ENCODE measurements at regions not wholly inside any gene's neighbourhood (a gene's known extent, or its start where the extent isn't known, plus 50 kb on each side); places are given as distances from the start of the nearest gene placed in this dataset.

- TF ChIP-seq, protein P1, sequence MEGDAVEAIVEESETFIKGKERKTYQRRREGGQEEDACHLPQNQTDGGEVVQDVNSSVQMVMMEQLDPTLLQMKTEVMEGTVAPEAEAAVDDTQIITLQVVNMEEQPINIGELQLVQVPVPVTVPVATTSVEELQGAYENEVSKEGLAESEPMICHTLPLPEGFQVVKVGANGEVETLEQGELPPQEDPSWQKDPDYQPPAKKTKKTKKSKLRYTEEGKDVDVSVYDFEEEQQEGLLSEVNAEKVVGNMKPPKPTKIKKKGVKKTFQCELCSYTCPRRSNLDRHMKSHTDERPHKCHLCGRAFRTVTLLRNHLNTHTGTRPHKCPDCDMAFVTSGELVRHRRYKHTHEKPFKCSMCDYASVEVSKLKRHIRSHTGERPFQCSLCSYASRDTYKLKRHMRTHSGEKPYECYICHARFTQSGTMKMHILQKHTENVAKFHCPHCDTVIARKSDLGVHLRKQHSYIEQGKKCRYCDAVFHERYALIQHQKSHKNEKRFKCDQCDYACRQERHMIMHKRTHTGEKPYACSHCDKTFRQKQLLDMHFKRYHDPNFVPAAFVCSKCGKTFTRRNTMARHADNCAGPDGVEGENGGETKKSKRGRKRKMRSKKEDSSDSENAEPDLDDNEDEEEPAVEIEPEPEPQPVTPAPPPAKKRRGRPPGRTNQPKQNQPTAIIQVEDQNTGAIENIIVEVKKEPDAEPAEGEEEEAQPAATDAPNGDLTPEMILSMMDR (IDR thresholded peaks at IDR 0.05), result no peak
- TF ChIP-seq POLR2AphosphoS5 (IDR thresholded peaks at IDR 0.05; ENCODE audit: low read depth, low read length), result no peak
- TF ChIP-seq SIN3A (IDR thresholded peaks at IDR 0.05; ENCODE audit: borderline replicate concordance, insufficient read depth, low read depth, low read length), result no peak
- TF ChIP-seq, protein P2, sequence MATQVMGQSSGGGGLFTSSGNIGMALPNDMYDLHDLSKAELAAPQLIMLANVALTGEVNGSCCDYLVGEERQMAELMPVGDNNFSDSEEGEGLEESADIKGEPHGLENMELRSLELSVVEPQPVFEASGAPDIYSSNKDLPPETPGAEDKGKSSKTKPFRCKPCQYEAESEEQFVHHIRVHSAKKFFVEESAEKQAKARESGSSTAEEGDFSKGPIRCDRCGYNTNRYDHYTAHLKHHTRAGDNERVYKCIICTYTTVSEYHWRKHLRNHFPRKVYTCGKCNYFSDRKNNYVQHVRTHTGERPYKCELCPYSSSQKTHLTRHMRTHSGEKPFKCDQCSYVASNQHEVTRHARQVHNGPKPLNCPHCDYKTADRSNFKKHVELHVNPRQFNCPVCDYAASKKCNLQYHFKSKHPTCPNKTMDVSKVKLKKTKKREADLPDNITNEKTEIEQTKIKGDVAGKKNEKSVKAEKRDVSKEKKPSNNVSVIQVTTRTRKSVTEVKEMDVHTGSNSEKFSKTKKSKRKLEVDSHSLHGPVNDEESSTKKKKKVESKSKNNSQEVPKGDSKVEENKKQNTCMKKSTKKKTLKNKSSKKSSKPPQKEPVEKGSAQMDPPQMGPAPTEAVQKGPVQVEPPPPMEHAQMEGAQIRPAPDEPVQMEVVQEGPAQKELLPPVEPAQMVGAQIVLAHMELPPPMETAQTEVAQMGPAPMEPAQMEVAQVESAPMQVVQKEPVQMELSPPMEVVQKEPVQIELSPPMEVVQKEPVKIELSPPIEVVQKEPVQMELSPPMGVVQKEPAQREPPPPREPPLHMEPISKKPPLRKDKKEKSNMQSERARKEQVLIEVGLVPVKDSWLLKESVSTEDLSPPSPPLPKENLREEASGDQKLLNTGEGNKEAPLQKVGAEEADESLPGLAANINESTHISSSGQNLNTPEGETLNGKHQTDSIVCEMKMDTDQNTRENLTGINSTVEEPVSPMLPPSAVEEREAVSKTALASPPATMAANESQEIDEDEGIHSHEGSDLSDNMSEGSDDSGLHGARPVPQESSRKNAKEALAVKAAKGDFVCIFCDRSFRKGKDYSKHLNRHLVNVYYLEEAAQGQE (IDR thresholded peaks at IDR 0.05; ENCODE audit: insufficient read depth in 1 of 2, low read depth in 2 of 2, low read length in 1 of 2), result no peak
- TF ChIP-seq TCF7L2 (IDR thresholded peaks at IDR 0.05; ENCODE audit: low read depth, low read length), result no peak
Observed at GRCh38 chr22:23380230-23380573, 199.9 kb downstream of the IGLL1 start.
